H1 (cell line): ENCODE measurements at regions not wholly inside any gene's neighbourhood (a gene's known extent, or its start where the extent isn't known, plus 50 kb on each side); places are given as distances from the start of the nearest gene placed in this dataset.

Experiments
- CTCF ChIA-PET: fragments of 300-600 bp; sonication (Branson Sonifier 250); formaldehyde crosslinking; loops from one replicate; lab custom pipeline; 2021; ENCODE audit not compliant: partially characterized antibody; lab: Charles Lee
- POLR2A ChIA-PET: fragments of 300-600 bp; sonication (Branson Sonifier 250); formaldehyde crosslinking; loops from one replicate; lab custom pipeline; 2021; ENCODE audit warnings: inconsistent platforms; ENCODE audit not compliant: partially characterized antibody; lab: Charles Lee
- DNase-seq, 2 experiments: peaks; one replicate each; pipeline versions ENCODE4 v3.0.0 to v3.0.0-alpha.2; 2010 to 2022; ENCODE audit warnings: low spot score in 2 of 2, low read depth in 1 of 2, mixed read lengths in 1 of 2
- FAIRE-seq: peaks from 2 replicates; lab custom pipeline; 2011; peaks lifted over from hg19 to GRCh38; lab: Jason Lieb, UNC
- H2AFZ ChIP-seq: 2 replicates; pipeline ENCODE4 v1.8.1; 2012; ENCODE audit warnings: low read length, inconsistent platforms
- H2AK5ac ChIP-seq: 2 replicates; pipeline ENCODE4 v1.6.1; 2013; ENCODE audit warnings: low read depth, low read length
- H2BK120ac ChIP-seq: replicated peaks from 2 replicates; pipeline ENCODE3; 2013; ENCODE audit warnings: low read depth, low read length, inconsistent platforms
- H2BK12ac ChIP-seq: 2 replicates; pipeline ENCODE4 v1.6.1; 2013; ENCODE audit warnings: low read depth, low read length
- H2BK15ac ChIP-seq: 2 replicates; pipeline ENCODE4 v1.6.1; 2013; ENCODE audit warnings: low read length
- H2BK20ac ChIP-seq: 2 replicates; pipeline ENCODE4 v1.6.1; 2013; ENCODE audit warnings: low read length
- H2BK5ac ChIP-seq: 2 replicates; pipeline ENCODE4 v1.6.1; 2013; ENCODE audit warnings: low read depth, low read length
- H3K14ac ChIP-seq: 2 replicates; pipeline ENCODE4 v1.6.1; 2013; ENCODE audit warnings: inconsistent platforms; ENCODE audit not compliant: insufficient read length
- H3K18ac ChIP-seq: 2 replicates; pipeline ENCODE4 v1.6.1; 2013; ENCODE audit warnings: low read length; ENCODE audit errors: extremely low read depth
- H3K23ac ChIP-seq: 2 replicates; pipeline ENCODE4 v1.6.1; 2013; ENCODE audit warnings: inconsistent platforms; ENCODE audit not compliant: insufficient read length
- H3K23me2 ChIP-seq: 2 replicates; pipeline ENCODE4 v1.6.1; 2013; ENCODE audit warnings: low read depth, low read length
- H3K27ac ChIP-seq: 2 replicates; pipeline ENCODE4 v1.6.1; 2011; ENCODE audit warnings: low read depth, low read length, inconsistent platforms
- H3K27me3 ChIP-seq, 4 experiments: replicated peaks in 1 of 4; 1 replicate in 1 of 4; 2 replicates in 3 of 4; pipeline versions ENCODE4 v1.6.1 to v1.8.1; 2011 to 2013; ENCODE audit warnings: low read length in 3 of 4, mild to moderate bottlenecking in 3 of 4, inconsistent platforms in 2 of 4, mixed read lengths in 2 of 4, moderate library complexity in 1 of 4; ENCODE audit not compliant: control insufficient read depth in 3 of 4, insufficient read depth in 3 of 4; ENCODE audit errors: extremely low read depth in 1 of 4
- H3K36me3 ChIP-seq, 4 experiments: 2 replicates each; pipeline versions ENCODE4 v1.6.1 to v1.8.1; 2011 to 2013; ENCODE audit warnings: mild to moderate bottlenecking in 4 of 4, low read length in 3 of 4, moderate library complexity in 2 of 4, control low read depth in 1 of 4, inconsistent platforms in 1 of 4; ENCODE audit not compliant: insufficient read depth in 4 of 4, control insufficient read depth in 2 of 4
- H3K4ac ChIP-seq: replicated peaks from 2 replicates; pipeline ENCODE3; 2013; ENCODE audit warnings: low read length, low read depth, mixed read lengths, inconsistent platforms; ENCODE audit not compliant: insufficient read length
- H3K4me1 ChIP-seq, 4 experiments: replicated peaks in 1 of 4; 1 replicate in 1 of 4; 2 replicates in 3 of 4; pipeline versions ENCODE4 v1.6.1 to v1.8.1; 2011 to 2013; ENCODE audit warnings: low read length in 3 of 4, inconsistent platforms in 2 of 4, mixed read lengths in 1 of 4; ENCODE audit not compliant: insufficient read depth in 4 of 4, control insufficient read depth in 3 of 4
- H3K4me2 ChIP-seq, 2 experiments: 2 replicates each; pipeline versions ENCODE4 v1.6.1 to v1.8.1; 2011 to 2013; ENCODE audit warnings: low read depth in 2 of 2, low read length in 2 of 2, control low read depth in 1 of 2, inconsistent platforms in 1 of 2, mild to moderate bottlenecking in 1 of 2; ENCODE audit not compliant: insufficient read depth in 1 of 2
- H3K4me3 ChIP-seq, 4 experiments: fragments of 200-600, 300-600 bp in 1 of 4; sonication (generic), shearing (Covaris generic), sonication (Bioruptor Twin) in 1 of 4; 2 replicates each; pipeline versions ENCODE4 v1.5.1 to v1.8.1; 2011 to 2016; ENCODE audit warnings: low read length in 4 of 4, low read depth in 3 of 4, control low read depth in 2 of 4, inconsistent platforms in 2 of 4, mild to moderate bottlenecking in 2 of 4, mixed read lengths in 1 of 4, moderate library complexity in 1 of 4; ENCODE audit not compliant: insufficient read depth in 2 of 4; ENCODE audit errors: extremely low read depth in 1 of 4
- H3K56ac ChIP-seq: replicated peaks from 2 replicates; pipeline ENCODE3; 2013; ENCODE audit warnings: low read depth, mild to moderate bottlenecking, mixed read lengths, low read length, inconsistent platforms; ENCODE audit not compliant: insufficient read length
- H3K79me1 ChIP-seq: 2 replicates; pipeline ENCODE4 v1.6.1; 2013; ENCODE audit warnings: low read depth, low read length, control low read depth
- H3K79me2 ChIP-seq, 2 experiments: 2 replicates each; pipeline versions ENCODE4 v1.6.1 to v1.8.1; 2012 to 2013; ENCODE audit warnings: low read length in 2 of 2, mild to moderate bottlenecking in 2 of 2, inconsistent platforms in 1 of 2; ENCODE audit not compliant: insufficient read depth in 2 of 2, control insufficient read depth in 1 of 2
- H3K9ac ChIP-seq, 4 experiments: replicated peaks in 1 of 4; 1 replicate in 1 of 4; 2 replicates in 3 of 4; pipeline versions ENCODE4 v1.6.1 to v1.8.1; 2011 to 2013; ENCODE audit warnings: low read depth in 3 of 4, low read length in 3 of 4, control low read depth in 2 of 4, mild to moderate bottlenecking in 2 of 4, moderate library complexity in 2 of 4, inconsistent platforms in 1 of 4; ENCODE audit errors: extremely low read depth in 1 of 4
- H3K9me3 ChIP-seq, 2 experiments: 2 replicates each; pipeline versions ENCODE4 v1.6.1 to v1.8.1; 2012 to 2013; ENCODE audit warnings: mild to moderate bottlenecking in 2 of 2, moderate library complexity in 2 of 2, control low read depth in 1 of 2, inconsistent platforms in 1 of 2, low read depth in 1 of 2, low read length in 1 of 2, mixed read lengths in 1 of 2; ENCODE audit not compliant: insufficient read depth in 2 of 2
- H4K20me1 ChIP-seq, 2 experiments: replicated peaks in 1 of 2; 2 replicates each; pipeline versions ENCODE3 to v1.8.1; 2011 to 2013; ENCODE audit warnings: inconsistent platforms in 2 of 2, low read length in 2 of 2, mild to moderate bottlenecking in 1 of 2; ENCODE audit not compliant: insufficient read depth in 2 of 2, control insufficient read depth in 1 of 2
- H4K5ac ChIP-seq: 2 replicates; pipeline ENCODE4 v1.6.1; 2013; ENCODE audit warnings: low read length, low read depth, mixed read lengths, inconsistent platforms; ENCODE audit not compliant: insufficient read length
- H4K8ac ChIP-seq: 2 replicates; pipeline ENCODE4 v1.8.0; 2013; ENCODE audit warnings: mild to moderate bottlenecking, moderate library complexity, low read length, inconsistent platforms; ENCODE audit not compliant: insufficient read depth; ENCODE audit errors: extremely low read depth
- H4K91ac ChIP-seq: replicated peaks from 2 replicates; pipeline ENCODE3; 2013; ENCODE audit warnings: low read length, mixed read lengths, inconsistent platforms; ENCODE audit not compliant: insufficient read length
- E2F6 ChIP-seq: IDR thresholded peaks from 2 replicates; pipeline ENCODE4 v1.6.1; 2012; ENCODE audit warnings: inconsistent platforms
- HDAC6 ChIP-seq: IDR thresholded peaks from one replicate; pipeline ENCODE4 v1.7.1; 2012; ENCODE audit warnings: low read depth, mild to moderate bottlenecking, inconsistent platforms, low read length, moderate library complexity
- MAX ChIP-seq: IDR thresholded peaks from 2 replicates; pipeline ENCODE4 v1.6.1; 2012; ENCODE audit warnings: inconsistent platforms
- WGBS, 2 experiments: shearing (Covaris generic) in 1 of 2; methylation state at CpG; one replicate each; pipeline versions ENCODE4 v1.1.6 to v1.1.7; 2013 to 2015; ENCODE audit warnings: low lambda C conversion rate in 2 of 2, mixed read lengths in 2 of 2, inconsistent platforms in 1 of 2, low coverage in 1 of 2, missing lambda C conversion rate in 1 of 2; ENCODE audit not compliant: insufficient replicate concordance in 2 of 2, insufficient coverage in 1 of 2, insufficient read length in 1 of 2; ENCODE audit errors: extremely low coverage in 1 of 2, missing lambda C conversion rate in 1 of 2; 5-methylcytosine and 5-hydroxymethylcytosine counted together

GRCh38 chr9:115296831-115297565 lies 179.0 kb upstream of the TNC start:
- H3K27me3 ChIP-seq: no peaks in the 10 kb centered on the region
- H4K20me1 ChIP-seq: no peaks in the 10 kb centered on the region
- H3K36me3 ChIP-seq: no peaks in the 10 kb centered on the region
- TF ChIP-seq E2F6: peak; percentile 45; the same call in 1 of the 2 replicates
- no peak for TF ChIP-seq HDAC6
- peak; percentile 60 for TF ChIP-seq MAX
- H2AFZ ChIP-seq: 0 out of 2 replicates have a peak overlapping the region, but pooled peaks have one; percentile 6
- H3K4me1 ChIP-seq: peaks cover 4 to 7% (median 6%) of the 10 kb centered on the region in 4 experiments; a peak in 4 of 7 replicates
- no peak overlapping the region for H3K14ac ChIP-seq
- H4K91ac ChIP-seq: peak overlapping the region; percentile 14
- no peaks in the 10 kb centered on the region for H3K79me2 ChIP-seq
- H3K18ac ChIP-seq: no peak overlapping the region
- H2BK120ac ChIP-seq: no peak overlapping the region
- POLR2A ChIA-PET: no interaction called here
- no peak overlapping the region for H2AK5ac ChIP-seq
- CTCF ChIA-PET: interaction anchor here (1.7 kb wide), 1 partner anchor 12 kb away, joined by 4 read pairs; no protein-coding TSS in a partner anchor
- no peaks in the 10 kb centered on the region; the same call in 1 of the 2 replicates for H3K23me2 ChIP-seq
- 57% methylated on average over 1 of the region's 1 CpG; no CpG with 5 or more reads in 1 of the 2 experiments for WGBS, 2 experiments
- no peak overlapping the region for H3K9ac ChIP-seq
- peak overlapping the region; percentile 4 for H3K4ac ChIP-seq
- 0 out of 2 replicates have a peak overlapping the region, but pooled peaks have one; percentile 7 for H2BK15ac ChIP-seq
- H3K9me3 ChIP-seq: no peaks in the 10 kb centered on the region
- no peak for DNase-seq
- no peak overlapping the region for H3K27ac ChIP-seq
- no peak overlapping the region for H3K56ac ChIP-seq
- H4K5ac ChIP-seq: no peak overlapping the region
- H2BK5ac ChIP-seq: 0 out of 2 replicates have a peak overlapping the region, but pooled peaks have one; percentile 3
- no peak overlapping the region for H3K4me3 ChIP-seq
- H2BK12ac ChIP-seq: peak overlapping the region; percentile 7; the same call in 1 of the 2 replicates
- no peak overlapping the region for H3K23ac ChIP-seq
- peak overlapping the region in 1 of 2 experiments; percentile 25; a peak in 1 of 4 replicates for H3K4me2 ChIP-seq
- FAIRE-seq: no peak
- H2BK20ac ChIP-seq: no peak overlapping the region
- no peaks in the 10 kb centered on the region for H3K79me1 ChIP-seq
- H4K8ac ChIP-seq: no peak overlapping the region
